ENCODE measurements at regions not wholly inside any gene's neighbourhood (a gene's known extent, or its start where the extent isn't known, plus 50 kb on each side); places are given as distances from the start of the nearest gene placed in this dataset.

- no peak for DNase-seq
Measured at GRCh38 chr4:155512046-155512445, 135.3 kb upstream of the MAP9 start.

DNA sequence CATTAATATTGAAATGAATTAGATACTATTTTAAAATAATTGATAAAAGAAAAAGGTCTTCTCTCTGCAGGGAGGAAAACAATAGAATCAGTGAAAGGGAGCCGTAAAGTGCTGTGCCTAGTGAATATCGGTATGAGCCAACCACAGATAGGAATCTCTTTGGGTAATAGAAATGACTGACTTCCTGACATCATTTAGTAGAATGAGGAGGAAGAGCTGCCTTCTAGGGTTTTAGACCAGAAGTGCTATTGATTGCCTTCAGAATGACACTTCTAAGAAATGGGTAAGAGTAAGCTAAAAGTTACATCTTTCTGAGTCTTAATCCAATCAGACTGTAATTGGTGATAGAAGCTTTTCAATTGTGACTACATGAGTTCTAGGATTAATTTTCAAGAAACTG is 134.0 kb upstream of the MAP9 start:
- DNase-seq: no peak

DNA sequence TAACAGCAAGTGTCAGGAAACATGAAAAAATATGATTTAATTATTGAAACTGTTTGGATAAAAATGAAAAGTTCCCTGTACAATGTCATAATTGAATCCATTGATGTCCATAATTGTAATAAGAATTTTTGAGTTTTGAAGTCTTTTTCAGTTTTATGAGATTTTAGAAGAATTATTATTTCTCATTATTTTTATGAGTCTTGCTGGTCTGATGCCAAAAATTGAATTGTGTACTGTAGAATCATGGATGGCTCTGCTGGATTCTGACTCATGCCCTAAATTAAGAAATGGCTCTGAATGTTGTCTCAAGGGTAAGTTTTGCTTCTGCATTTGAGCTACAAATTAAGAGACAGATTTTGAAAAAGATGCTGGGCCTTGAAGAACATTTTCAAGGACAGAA is 132.8 kb upstream of the MAP9 start:
- DNase-seq: no peak

GRCh38 chr4:155506745-155507144 is 130.0 kb upstream of the MAP9 start:
- no peak for DNase-seq

GRCh38 chr4:155505321-155505720 is 128.6 kb upstream of the MAP9 start:
- no peak for DNase-seq

DNA sequence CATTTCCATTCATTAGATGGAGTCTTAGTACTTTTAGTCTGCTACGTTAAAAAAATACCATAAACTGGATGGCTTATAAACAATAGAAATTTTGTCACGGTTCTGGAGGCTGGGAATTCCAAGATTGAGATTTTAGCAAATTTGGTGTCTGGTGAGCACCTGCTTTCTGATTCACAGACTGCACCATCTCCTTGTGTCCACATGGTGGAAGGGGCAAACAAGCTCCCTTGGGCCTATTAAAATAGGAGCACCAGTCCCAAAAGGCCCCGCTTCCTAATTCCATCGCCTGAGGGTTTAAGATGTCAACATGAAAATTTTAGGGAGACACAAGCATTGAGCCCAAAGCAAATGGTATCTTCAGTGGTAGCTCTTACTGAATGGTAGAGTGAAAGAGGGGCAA is 120.5 kb upstream of the MAP9 start:
- DNase-seq: no peak

DNA sequence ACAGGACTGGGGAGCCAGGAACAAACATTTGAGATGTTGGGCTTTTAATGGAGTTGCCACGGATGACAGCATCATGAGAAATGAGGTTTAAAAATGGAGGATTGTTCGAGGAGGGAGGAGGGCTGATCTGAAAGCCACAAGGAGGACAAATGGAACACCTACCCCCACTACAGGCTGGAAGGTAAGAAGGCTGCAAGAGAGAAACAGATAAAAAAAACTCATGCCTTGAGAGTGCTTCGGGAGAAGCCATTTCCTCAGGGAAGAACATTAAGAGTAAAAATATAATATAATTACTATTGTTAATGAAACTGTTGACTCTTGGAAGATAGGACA is 119.5 kb upstream of the MAP9 start:
- no peak for DNase-seq

GRCh38 chr4:155495572-155496293 is 119.0 kb upstream of the MAP9 start:
- DNase-seq: no peak

DNA sequence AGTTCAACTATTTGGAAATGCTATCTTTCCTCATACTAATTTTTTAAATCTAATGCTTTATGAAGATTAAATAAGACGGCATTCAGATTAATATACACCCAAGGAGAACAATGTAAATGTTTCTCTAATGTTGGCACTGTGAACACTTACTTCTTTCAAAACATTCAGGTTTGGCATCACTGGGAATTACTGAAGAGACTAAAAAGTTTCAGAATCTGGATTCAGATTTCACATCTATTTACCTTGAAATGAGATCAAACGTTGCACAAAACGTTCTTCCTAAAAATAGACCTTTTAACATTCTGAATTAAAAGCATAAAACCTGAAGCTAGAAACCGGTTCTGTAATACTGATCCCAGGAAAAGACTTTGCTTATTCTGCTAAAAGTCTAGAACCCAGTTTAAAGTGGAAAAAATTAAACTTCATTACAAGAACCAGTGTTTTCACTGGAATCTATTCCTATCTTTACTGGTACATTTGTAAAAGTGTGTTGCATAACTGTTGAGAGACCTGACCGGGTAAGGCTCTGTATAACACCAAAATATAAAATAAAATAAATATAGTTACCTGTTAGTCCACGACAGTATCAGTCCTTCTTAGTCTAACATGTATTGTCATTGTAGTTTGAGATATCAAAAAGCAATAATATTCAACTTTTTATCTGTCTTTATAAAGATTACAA is 117.4 kb upstream of the MAP9 start:
- no peak for DNase-seq

DNA sequence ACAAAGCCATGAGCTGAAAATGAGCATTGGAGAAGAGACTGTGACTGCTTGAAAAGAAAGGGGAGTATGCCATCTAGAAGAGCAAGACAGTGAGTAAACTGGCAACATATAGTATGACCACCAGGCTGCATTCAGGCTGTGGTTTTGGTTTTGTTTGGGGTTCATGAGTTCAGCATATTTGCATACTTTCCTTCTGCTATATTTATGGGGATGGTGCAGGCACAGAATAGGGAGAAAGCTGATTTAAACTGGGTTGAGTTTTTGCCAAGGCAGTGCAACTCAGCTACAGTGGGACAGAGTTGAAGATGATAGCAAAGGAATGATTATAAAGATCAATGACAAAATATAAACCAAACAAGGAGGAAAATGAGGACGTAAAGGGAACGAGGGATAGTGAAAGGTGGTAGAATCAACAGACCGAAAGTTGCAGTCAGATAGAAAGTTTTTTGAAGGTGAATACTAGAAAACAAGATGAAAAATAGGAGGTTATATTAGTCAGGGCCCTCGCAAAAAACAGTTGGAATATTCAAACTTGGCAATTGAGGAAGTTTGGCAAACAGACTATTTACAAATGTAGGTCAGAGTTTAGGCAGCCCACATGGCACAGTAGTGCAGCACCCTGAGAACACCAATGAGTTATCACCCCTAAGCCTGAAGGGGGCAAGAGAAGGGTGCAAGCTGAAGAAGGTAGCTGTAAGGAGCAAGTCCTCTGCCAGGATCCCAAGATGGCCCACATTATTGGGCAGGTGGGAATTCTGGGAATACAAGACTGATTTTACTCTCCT is 114.8 kb upstream of the MAP9 start:
- no peak for DNase-seq

- no peak for DNase-seq
Measured at GRCh38 chr4:155489271-155489670, 112.5 kb upstream of the MAP9 start.

DNA sequence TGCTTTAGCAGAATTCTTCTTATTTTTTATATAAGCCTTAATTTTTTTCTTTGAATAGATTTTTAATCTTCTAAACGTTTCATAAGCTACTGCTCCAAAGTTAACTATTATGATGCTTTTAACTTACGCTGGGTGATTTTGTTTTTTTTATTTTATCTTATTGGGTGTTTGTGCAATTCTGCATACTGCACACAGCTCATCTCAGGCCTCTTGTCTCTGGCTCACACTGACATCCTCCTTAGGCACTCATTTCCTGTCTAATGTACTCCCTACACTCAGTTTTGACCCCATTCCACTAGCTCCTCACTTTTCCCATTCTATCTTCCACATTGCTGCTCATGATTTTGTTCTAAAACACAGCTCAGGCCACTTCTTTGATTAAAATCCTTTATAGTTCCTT is 111.9 kb upstream of the MAP9 start:
- DNase-seq: no peak

DNA sequence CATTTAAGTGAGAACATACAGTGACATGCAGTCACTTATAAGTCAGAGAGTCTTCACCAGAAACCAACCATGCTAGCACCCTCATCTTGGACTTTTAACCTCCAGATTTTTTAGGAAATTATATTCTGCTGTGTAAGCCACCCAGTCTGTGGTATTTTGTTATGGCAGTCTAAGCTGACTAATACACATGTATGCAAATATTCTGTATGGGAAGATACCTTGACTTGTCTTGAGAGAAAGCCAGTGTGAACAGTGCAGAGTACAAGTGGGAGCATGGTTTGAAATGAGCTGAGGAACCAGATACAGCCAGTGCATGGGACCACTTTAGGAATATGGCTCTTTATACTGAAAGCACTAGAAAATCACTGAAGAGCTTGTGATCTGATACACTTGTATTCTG is 110.4 kb upstream of the MAP9 start:
- DNase-seq: no peak

GRCh38 chr4:155481150-155481549 is 104.4 kb upstream of the MAP9 start:
- no peak for DNase-seq

- no peak for DNase-seq
Measured at GRCh38 chr4:155479835-155480234, 103.1 kb upstream of the MAP9 start.

DNA sequence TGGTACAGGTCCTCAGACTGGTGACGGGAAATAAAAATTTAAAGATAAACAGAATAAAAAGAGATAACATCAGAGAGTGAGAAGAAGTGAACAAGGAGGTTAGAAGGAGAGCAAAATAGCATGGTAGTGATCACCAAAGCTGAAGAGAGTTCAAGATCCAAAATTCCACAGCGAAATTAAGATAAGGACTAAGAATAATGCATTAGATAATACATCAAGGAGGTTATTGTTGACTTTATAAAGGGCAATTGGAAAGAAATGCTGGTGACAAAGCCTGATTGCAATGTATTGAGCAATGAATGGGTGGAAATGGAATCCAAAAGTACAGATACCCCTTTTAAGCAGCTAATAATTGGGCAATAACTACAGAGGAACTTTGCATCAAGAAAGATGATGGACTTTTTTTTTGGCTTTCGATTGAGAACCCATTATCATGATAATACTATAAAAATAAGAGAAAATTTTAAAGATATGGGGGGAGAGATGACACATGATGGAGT is 101.6 kb upstream of the MAP9 start:
- no peak for DNase-seq

DNA sequence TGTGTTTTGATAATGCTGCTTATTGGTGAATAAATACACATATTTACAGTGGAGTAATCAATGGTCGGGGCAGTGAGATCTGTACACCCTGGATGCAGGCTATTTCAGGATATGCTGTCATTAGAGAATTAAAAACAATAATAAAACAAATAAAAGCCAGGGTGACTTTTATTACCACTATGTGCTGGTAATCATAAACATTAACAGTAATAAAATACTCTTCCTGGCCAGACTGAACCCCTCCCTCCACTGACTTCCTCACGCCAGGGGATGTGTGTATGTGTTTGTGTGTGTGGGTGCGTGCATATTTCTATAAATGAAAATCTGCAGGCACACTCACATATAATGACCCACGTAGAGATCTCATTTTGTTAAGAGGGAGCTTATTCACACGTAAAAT is 98.0 kb upstream of the MAP9 start:
- no peak for DNase-seq

DNA sequence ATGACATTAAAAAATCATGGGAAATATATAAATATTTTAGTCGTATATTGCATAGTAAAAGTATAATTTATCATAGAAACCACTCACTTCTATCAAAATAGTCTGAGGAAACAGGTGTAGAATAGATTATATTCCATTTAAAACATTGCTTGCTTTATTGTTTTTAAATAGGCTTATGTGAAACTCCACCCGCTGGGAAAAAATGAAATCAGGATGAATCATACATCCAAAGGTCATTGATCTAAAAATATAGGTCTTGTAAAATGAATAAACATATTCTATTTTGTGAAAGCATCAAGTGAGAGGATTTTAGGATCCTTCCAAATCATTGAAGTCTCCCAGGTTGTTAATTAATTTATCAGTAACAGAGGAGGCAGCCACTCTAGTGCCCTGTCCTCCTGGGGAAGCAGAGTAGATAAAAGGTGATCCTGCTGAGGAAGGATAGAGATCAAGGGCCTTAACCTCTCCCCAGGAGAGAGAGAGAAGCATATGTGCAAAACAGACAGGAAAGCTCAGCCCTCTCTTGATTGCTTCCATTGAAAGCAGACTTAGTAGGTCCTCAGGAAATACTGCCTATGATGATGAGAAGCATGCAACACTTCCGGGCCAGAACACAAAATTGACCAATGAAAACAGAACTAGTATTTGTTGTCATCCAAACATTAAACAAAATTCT is 96.8 kb upstream of the MAP9 start:
- no peak for DNase-seq

- DNase-seq: no peak
Measured at GRCh38 chr4:155468282-155468681, 91.5 kb upstream of the MAP9 start.

DNA sequence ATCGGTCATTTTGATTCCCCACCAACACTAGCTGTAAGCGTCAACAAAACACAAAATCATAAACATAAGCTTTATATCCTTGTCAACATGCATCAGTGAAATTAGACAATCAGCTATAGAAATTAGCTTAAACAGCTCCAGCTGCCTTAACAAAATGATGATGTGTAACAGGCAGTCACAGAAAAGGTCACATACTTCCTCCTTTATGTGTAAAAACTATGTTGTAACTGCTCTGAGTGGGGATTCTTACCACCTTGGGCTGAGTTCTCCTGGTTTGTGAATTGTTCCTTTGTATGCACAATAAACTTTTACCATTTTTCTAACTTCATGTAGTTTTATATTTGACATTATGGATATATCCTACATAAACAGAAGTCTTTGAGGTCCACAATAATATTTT is 73.9 kb upstream of the MAP9 start:
- no peak for DNase-seq

GRCh38 chr4:155445306-155445705 is 68.5 kb upstream of the MAP9 start:
- no peak for DNase-seq

- no peak for DNase-seq
Measured at GRCh38 chr4:155444721-155445120, 68.0 kb upstream of the MAP9 start.

Measured in NCI-H187 (cell line).